GM12892 (cell line): ENCODE measurements at regions not wholly inside any gene's neighbourhood (a gene's known extent, or its start where the extent isn't known, plus 50 kb on each side); places are given as distances from the start of the nearest gene placed in this dataset.
"Not testable (repeated sequence)": the region's sequence is repeated elsewhere in the genome, so short reads cannot be mapped to it uniquely, and the experiment has no call there.

Source experiments
- DNase-seq: peaks from one replicate; pipeline ENCODE4 v3.0.0; 2011; ENCODE audit not compliant: insufficient read length
- FAIRE-seq: peaks from 2 replicates; lab custom pipeline; 2011; peaks lifted over from hg19 to GRCh38; lab: Jason Lieb, UNC
- POLR2A ChIP-seq: IDR thresholded peaks from 2 replicates; pipeline ENCODE4 v1.6.1; 2011; ENCODE audit warnings: low read depth, low read length, control low read depth
- POLR2AphosphoS5 ChIP-seq: IDR thresholded peaks from 2 replicates; pipeline ENCODE4 v1.6.1; 2011; ENCODE audit warnings: low read depth, low read length, control low read depth
- TAF1 ChIP-seq: IDR thresholded peaks from 2 replicates; pipeline ENCODE4 v1.6.1; 2011; ENCODE audit warnings: low read depth, mild to moderate bottlenecking, control low read depth, low read length, borderline replicate concordance

DNA sequence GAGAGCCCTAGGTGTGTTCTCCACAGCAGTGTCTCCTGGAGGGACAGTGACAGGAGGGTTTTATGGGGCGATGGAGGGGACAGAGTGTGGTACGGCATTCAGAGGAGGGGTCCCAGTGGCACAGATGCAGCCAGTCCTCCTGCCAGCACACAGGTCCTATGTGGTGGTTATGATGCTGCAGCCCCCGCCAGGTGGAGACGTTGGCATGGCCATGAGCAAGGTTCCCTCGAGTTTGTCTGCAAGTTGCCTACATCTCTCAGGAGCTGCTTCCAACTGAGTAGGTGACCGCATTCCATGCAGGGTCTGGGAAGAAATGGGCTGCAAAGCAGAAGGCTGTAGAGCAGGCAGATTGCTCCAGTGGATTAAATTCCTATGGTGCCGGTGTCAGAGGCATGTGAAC, 646.0 kb downstream of the TBC1D22A start:
- DNase-seq (no peak), FAIRE-seq (no peak)
- TF ChIP-seq POLR2AphosphoS5 (no peak), POLR2A (no peak), TAF1 (no peak)

DNA sequence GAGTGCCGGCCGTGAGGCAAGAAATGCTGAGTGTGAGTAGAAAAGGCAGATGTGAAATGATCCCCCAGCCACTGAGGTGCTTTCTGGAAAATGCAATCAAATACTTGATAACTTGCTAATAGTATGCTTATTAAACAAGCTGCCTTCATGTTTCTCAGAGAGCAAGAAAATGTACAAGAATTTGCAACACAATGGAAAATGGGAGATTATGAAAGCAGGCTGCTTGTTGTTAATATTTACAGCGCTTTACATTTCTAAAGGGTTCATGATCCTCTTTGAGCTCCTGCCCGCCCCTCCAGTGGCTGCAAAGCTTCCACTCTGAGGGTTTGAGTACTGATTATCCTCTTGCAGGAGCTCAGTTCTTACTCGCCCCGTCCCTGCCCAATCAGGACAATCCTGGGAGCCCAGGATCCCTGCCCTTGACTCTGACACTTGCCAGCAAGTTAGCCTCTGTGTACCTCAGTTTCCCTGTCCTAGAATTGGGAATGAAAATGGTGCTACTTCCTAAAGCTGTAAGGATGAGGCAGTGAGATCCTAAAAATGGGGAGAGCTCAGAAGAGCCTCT, 645.1 kb downstream of the TBC1D22A start:
- FAIRE-seq (no peak), DNase-seq (no peak)
- TF ChIP-seq TAF1, result no peak
- no peak for TF ChIP-seq POLR2A
- no peak for TF ChIP-seq POLR2AphosphoS5

DNA sequence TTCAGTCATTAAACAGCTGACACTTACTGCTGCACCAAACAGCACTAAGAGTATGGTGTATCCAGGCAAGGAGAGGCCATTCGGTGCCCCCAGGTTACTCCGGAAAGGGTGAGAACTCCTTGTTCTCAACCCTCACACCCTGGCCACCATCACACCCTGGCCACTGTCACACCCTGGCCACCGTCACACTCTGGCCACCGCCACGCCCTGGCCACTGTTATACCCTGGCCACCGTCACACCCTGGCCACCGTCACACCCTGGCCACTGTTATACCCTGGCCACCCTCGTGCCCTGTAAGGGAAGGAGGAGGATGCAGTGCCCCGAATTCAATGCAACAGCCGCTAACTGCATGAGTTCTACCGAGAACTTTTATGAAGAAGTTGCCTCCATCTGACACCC, 644.4 kb downstream of the TBC1D22A start:
- TF ChIP-seq POLR2A, result no peak
- no peak for TF ChIP-seq TAF1
- no peak for TF ChIP-seq POLR2AphosphoS5
- no peak for DNase-seq
- FAIRE-seq, result no peak

DNA sequence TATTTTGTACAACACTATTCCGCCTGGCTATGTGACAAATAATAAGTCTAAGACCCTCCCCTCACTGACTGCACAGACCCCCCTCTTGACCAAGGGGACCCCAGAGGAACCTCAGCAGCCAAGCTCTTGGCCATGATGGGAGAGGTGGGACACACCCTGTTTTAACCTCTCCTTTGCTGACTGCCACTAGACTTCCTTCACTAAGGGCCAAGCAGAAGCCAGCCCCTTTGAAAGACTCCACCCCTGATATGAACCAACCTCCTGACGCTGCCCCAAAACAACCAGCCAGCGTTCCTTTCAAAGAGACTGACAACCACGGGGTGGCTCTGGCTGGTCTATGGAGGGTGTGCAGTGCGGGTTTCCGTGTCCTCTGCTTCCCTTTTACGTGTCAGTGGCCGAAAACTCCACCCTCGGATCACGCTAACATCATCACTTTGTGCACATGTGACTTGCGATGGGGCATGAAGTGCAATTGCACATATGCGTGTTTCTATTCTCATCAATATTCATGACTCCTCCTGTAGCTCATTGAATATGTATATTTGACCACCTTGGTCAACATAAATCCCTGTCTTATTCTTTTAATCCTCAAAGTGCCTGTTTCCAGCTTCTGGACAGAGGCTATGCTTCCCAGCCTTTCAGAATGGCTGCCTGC, 643.9 kb downstream of the TBC1D22A start:
- no peak for TF ChIP-seq TAF1
- no peak for TF ChIP-seq POLR2AphosphoS5
- TF ChIP-seq POLR2A, result no peak
- FAIRE-seq (no peak), DNase-seq (no peak)

DNA sequence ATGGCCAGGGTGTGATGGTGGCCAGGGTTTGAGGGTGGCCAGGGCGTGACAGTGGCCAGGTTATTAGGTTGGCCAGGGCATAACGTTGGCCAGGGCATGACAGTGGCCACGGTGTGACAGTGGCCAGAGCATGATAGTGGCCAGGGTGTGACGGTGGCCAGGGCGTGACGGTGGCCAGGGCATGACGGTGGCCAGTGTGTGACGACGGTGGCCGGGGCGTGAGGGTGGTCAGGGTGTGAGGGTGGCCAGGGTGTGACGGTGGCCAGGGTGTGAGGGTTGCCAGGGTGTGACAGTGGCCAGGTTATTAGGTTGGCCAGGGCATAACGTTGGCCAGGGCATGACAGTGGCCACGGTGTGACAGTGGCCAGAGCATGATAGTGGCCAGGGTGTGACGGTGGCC, 642.8 kb downstream of the TBC1D22A start:
- DNase-seq, FAIRE-seq: not testable (repeated sequence)

DNA sequence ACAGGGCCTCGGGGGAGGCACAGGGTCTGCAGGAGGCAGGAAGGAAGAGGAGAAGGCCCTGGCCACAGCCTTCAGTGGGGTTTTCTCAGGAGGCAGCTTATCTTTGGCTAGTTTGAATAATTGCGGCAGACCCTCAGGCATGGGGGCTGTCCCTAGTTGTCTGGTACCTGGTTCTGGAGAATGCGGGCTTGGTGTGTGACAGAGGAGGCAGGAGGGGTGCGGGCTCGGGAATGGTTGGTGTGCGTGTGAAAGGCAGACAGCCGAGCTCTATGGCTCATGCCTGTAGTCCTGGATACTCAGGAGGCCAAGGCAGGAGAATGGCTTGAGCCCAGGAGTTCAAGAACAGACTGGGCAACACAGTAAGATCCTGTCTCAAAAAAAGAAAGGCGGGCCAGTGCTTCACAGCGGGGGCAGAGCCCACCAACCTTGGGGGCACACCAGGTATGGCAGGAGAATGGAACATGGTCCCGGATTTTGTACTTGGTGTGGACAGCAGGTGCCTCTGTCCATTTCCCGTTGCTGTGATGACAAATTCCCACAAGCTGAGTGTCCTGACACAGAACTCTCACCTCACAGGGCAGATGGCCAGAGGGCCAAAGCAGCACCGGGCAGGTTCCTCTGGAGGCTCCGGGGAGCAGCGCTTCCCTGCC, 640.6 kb downstream of the TBC1D22A start:
- DNase-seq (no peak), FAIRE-seq (no peak)
- TF ChIP-seq TAF1 (no peak), POLR2A (no peak), POLR2AphosphoS5 (no peak)

DNA sequence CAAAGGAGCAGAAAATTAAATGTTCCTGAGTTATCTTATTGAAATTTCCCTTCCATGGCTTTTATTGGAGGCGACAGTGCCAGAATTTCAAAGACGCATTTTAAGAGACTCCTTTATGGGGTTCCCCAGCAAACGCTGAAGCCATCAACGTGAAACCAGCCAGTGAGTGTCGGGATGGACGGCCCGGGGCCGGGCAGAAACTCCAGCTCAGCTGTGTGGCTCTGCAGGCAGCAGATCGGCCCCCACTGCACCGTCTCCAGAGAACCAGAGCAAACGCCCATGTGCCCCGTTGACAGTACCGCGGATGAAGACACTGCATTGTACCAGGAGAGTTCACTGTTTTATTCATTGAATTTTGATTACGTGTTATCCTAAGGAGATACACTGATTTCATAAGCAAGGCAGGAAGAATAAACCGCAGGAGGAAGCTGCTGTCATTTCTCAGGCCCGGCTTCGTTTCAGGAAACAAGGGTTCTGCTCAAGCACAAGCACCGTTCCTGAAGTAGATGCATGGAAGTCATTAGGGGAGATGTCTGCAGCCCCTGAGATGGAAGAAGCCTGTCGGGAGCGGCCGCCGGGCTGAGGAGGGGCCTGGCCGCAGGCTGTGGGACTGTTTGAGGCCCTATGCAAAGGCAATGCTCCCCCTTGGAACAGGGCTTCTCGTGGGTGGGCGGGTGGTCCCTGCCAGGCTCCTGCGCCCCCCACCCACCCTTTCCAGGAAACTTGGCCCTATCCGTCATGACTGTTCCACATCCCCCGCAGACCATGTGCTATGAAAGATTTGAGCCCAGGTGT, 639.7 kb downstream of the TBC1D22A start:
- TF ChIP-seq POLR2A (no peak), POLR2AphosphoS5 (no peak), TAF1 (no peak)
- DNase-seq (no peak), FAIRE-seq (no peak)

DNA sequence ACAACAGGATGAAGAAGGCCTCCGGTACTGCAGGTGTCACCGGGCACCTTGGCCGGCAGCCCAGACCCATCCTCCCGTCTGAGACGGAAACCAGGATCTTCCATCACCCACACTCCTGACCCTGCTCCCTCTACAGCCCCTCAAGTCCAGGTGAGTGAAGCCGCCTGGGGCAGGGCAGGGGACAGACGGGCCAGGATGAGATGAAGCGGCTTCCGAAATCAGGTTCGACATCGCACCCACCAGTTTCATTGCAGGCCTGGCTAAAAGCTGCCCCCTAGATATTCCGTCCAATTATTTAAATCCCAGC, 639.1 kb downstream of the TBC1D22A start:
- no peak for FAIRE-seq
- no peak for TF ChIP-seq TAF1
- TF ChIP-seq POLR2AphosphoS5, result no peak
- TF ChIP-seq POLR2A, result no peak
- DNase-seq, result no peak

DNA sequence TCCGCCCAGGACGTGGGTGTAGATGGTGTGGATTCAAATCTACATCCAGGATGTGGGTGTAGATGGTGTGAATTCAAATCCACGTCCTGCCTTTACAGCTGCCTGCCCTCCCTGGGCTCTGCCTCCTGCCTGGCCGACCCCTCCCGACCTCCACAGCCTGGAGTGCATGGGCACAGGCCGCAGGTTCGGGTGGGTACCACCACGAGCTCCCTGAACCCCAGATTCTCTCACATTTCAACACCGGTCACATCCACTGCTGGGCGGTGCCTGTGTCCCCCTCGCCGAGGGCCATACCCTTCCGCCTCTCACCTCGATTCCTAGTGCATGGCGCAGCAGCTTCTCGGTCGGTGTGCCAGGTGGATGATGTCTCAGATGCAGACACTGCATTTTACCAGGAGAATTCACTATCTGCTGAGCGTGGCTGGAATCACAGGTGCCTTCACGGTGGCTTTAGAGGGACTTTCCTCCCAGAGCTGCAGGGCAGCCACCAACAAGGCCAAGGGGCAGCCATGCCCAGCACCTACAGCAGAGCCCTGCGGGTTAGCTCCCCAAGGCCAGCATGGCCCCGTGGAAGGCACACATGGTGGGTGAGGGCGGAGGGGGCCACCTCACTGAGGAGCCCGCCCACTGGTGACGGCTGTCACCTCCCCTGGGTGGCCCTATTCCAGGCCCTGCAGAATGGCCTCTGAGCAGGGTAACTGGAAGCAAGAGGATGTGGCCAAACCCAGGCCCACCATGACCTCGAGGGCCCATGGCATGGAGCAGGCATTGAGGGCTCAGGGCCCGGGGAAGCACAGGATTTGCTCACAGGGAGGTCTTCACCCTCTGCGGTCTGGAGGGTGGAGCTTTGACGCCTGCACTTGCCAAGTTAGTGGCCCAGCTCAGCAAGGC, 638.5 kb downstream of the TBC1D22A start:
- TF ChIP-seq TAF1 (no peak), POLR2A (no peak), POLR2AphosphoS5 (no peak)
- no peak for FAIRE-seq
- no peak for DNase-seq

DNA sequence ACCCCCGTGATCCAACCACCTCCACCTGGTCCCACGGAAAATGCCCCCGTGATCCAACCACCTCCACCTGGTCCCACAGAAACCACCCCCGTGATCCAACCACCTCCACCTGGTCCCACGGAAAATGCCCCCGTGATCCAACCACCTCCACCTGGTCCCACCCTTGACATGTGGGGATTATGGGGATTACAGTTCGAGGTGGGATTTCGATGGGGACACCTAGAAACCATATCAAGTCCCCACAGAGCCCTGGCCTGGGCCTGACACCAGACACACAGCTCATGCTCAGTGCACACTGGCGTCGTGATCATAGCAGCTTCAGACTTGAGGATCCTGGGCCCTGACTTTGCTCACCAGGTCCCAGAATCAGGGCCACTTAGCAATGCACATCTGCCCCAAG, 637.7 kb downstream of the TBC1D22A start:
- FAIRE-seq, DNase-seq: not testable (repeated sequence)
